ENCODE measurements at regions not wholly inside any gene's neighbourhood (a gene's known extent, or its start where the extent isn't known, plus 50 kb on each side); places are given as distances from the start of the nearest gene placed in this dataset.

- Histone ChIP-seq H3K4me3 (no peak overlapping the region), H3K4me1 (replicated peaks) (no peaks in the 10 kb centered on the region), H3K36me3 (no peaks in the 10 kb centered on the region), H3K27me3 (replicated peaks; ENCODE audit: insufficient read depth) (no peaks in the 10 kb centered on the region), H3K9me3 (no peaks in the 10 kb centered on the region), H3K27ac (no peak overlapping the region)
- TF ChIP-seq CTCF (IDR thresholded peaks at IDR 0.05): no peak
- no peak for TF ChIP-seq POLR2A (IDR thresholded peaks at IDR 0.05)
- TF ChIP-seq POLR2AphosphoS5 (IDR thresholded peaks at IDR 0.05): no peak
- no peak for DNase-seq (ENCODE audit: low spot score)
- 88% methylated on average over 11 of the region's 11 CpGs for WGBS
- intact Hi-C loops (cut with DNase I): no loop called here
Measured at GRCh38 chr7:155901176-155901575, 88.9 kb upstream of the SHH start.

- no peak overlapping the region for H3K4me3 ChIP-seq
- H3K27me3 ChIP-seq (replicated peaks; ENCODE audit: insufficient read depth): no peaks in the 10 kb centered on the region
- intact Hi-C loops (cut with DNase I): no loop called here
- no peak overlapping the region for H3K27ac ChIP-seq
- no peaks in the 10 kb centered on the region for H3K9me3 ChIP-seq
- WGBS: 93% methylated on average over 4 of the region's 4 CpGs
- H3K4me1 ChIP-seq (replicated peaks): no peaks in the 10 kb centered on the region
- TF ChIP-seq CTCF (IDR thresholded peaks at IDR 0.05) (no peak), POLR2A (IDR thresholded peaks at IDR 0.05) (no peak), POLR2AphosphoS5 (IDR thresholded peaks at IDR 0.05) (no peak)
- H3K36me3 ChIP-seq: no peaks in the 10 kb centered on the region
- DNase-seq (ENCODE audit: low spot score): no peak
Measured at GRCh38 chr7:155899596-155899995, 87.3 kb upstream of the SHH start.

- Histone ChIP-seq H3K9me3 (no peaks in the 10 kb centered on the region), H3K4me1 (replicated peaks) (no peaks in the 10 kb centered on the region), H3K36me3 (no peaks in the 10 kb centered on the region), H3K27me3 (replicated peaks; ENCODE audit: insufficient read depth) (no peaks in the 10 kb centered on the region), H3K4me3 (no peak overlapping the region), H3K27ac (no peak overlapping the region)
- intact Hi-C loops (cut with DNase I): no loop called here
- WGBS: 86% methylated on average over 16 of the region's 16 CpGs
- TF ChIP-seq POLR2A (IDR thresholded peaks at IDR 0.05) (no peak), CTCF (IDR thresholded peaks at IDR 0.05) (no peak), POLR2AphosphoS5 (IDR thresholded peaks at IDR 0.05) (no peak)
- DNase-seq (ENCODE audit: low spot score): no peak
Measured at GRCh38 chr7:155897758-155898386, 85.6 kb upstream of the SHH start.

GRCh38 chr7:155896531-155897263 lies 84.4 kb upstream of the SHH start:
- intact Hi-C loops (cut with DNase I): no loop called here
- H3K9me3 ChIP-seq: no peaks in the 10 kb centered on the region
- DNase-seq (ENCODE audit: low spot score): no peak
- H3K27ac ChIP-seq: no peak overlapping the region
- TF ChIP-seq POLR2A (IDR thresholded peaks at IDR 0.05): no peak
- TF ChIP-seq POLR2AphosphoS5 (IDR thresholded peaks at IDR 0.05): no peak
- TF ChIP-seq CTCF (IDR thresholded peaks at IDR 0.05): no peak
- no peak overlapping the region for H3K4me3 ChIP-seq
- no peaks in the 10 kb centered on the region for H3K36me3 ChIP-seq
- WGBS: 59% methylated on average over 6 of the region's 6 CpGs
- no peaks in the 10 kb centered on the region for H3K4me1 ChIP-seq (replicated peaks)
- no peaks in the 10 kb centered on the region for H3K27me3 ChIP-seq (replicated peaks; ENCODE audit: insufficient read depth)

DNA sequence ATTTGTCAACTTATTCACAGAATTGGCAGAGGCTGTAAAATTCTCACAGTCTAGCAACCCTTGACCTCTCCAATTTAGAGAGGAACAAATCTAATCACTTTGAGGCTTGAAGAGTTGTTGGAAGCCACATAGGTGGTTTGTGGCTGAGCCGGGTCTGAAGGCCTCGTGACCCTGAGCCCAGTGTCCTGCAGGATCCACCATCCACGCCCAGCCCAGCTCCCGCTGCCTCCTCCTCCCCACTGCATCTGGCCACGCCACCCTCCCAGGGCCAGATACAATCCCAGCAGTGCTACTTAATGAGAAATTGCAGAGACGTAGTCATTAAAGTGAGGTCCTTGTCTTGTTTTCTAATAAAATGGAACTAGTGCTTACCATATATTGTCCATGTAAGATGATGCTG lies 81.4 kb upstream of the SHH start:
- DNase-seq (ENCODE audit: low spot score): no peak
- WGBS: 71% methylated on average over 6 of the region's 6 CpGs

More for the DNA sequence above, 81.4 kb upstream of the SHH start:
- H3K9me3 ChIP-seq: no peaks in the 10 kb centered on the region
- H3K27me3 ChIP-seq (replicated peaks; ENCODE audit: insufficient read depth): no peaks in the 10 kb centered on the region
- no peak overlapping the region for H3K4me3 ChIP-seq
- TF ChIP-seq POLR2A (IDR thresholded peaks at IDR 0.05): no peak
- TF ChIP-seq POLR2AphosphoS5 (IDR thresholded peaks at IDR 0.05): no peak
- TF ChIP-seq CTCF (IDR thresholded peaks at IDR 0.05): no peak
- no peaks in the 10 kb centered on the region for H3K4me1 ChIP-seq (replicated peaks)
- intact Hi-C loops (cut with DNase I): no loop called here
- H3K27ac ChIP-seq: no peak overlapping the region
- H3K36me3 ChIP-seq: no peaks in the 10 kb centered on the region
